SK-N-SH (cell line): ENCODE measurements at regions not wholly inside any gene's neighbourhood (a gene's known extent, or its start where the extent isn't known, plus 50 kb on each side); places are given as distances from the start of the nearest gene placed in this dataset.

Experiments used
- CTCF ChIA-PET: fragments of 300-600, 350-600 bp; formaldehyde crosslinking; extraction: SDS; loops from one replicate; lab custom pipeline; 2021; lab: Yijun Ruan, JAX
- POLR2A ChIA-PET: fragments of 350-600 bp; sonication (Branson Sonifier 250); formaldehyde crosslinking; extraction: SDS; loops from one replicate; lab custom pipeline; 2020; ENCODE audit warnings: antibody characterized with exemption, inconsistent platforms; lab: Yijun Ruan, JAX
- DNase-seq: peaks from one replicate; pipeline ENCODE4 v3.0.0; 2012
- H2AFZ ChIP-seq: fragments of 200-600 bp; sonication (generic); 2 replicates; pipeline ENCODE4 v1.8.1; 2016; ENCODE audit warnings: antibody characterized with exemption, mild to moderate bottlenecking, low read depth
- H3F3A ChIP-seq: fragments of 200-600 bp; sonication (generic); replicated peaks from 2 replicates; pipeline ENCODE3; 2016; ENCODE audit warnings: antibody characterized with exemption, mild to moderate bottlenecking; ENCODE audit not compliant: insufficient read depth
- H3K27ac ChIP-seq, 2 experiments: fragments of 200-500 bp in 1 of 2; fragments of 200-600 bp in 1 of 2; sonication (Bioruptor generic) in 1 of 2; sonication (generic), shearing (Covaris generic) in 1 of 2; 2 replicates each; pipeline versions ENCODE4 v1.5.1 to v1.6.1; 2014 to 2016; ENCODE audit warnings: low read depth in 2 of 2, inconsistent platforms in 1 of 2, low read length in 1 of 2, mild to moderate bottlenecking in 1 of 2, mixed read lengths in 1 of 2
- H3K27me3 ChIP-seq: fragments of 200-600 bp; sonication (generic), shearing (Covaris generic); 2 replicates; pipeline ENCODE4 v1.6.1; 2016; ENCODE audit warnings: mixed run types; ENCODE audit not compliant: insufficient read depth
- H3K36me3 ChIP-seq, 2 experiments: fragments of 200-500 bp in 1 of 2; fragments of 200-600 bp in 1 of 2; sonication (Bioruptor generic) in 1 of 2; sonication (generic) in 1 of 2; replicated peaks in 1 of 2; 2 replicates each; pipeline versions ENCODE3 to v1.5.1; 2014 to 2016; ENCODE audit warnings: low read length in 1 of 2, mild to moderate bottlenecking in 1 of 2; ENCODE audit not compliant: insufficient read depth in 2 of 2, control insufficient read depth in 1 of 2
- H3K4me1 ChIP-seq, 2 experiments: fragments of 200-500 bp in 1 of 2; fragments of 200-600 bp in 1 of 2; sonication (Bioruptor generic) in 1 of 2; sonication (generic), shearing (Covaris generic) in 1 of 2; 2 replicates each; pipeline versions ENCODE4 v1.5.1 to v1.6.1; 2014 to 2016; ENCODE audit warnings: low read depth in 1 of 2, low read length in 1 of 2, mixed run types in 1 of 2; ENCODE audit not compliant: insufficient read depth in 2 of 2, control insufficient read depth in 1 of 2
- H3K4me2 ChIP-seq: fragments of 200-600 bp; sonication (generic), shearing (Covaris generic); 2 replicates; pipeline ENCODE4 v1.6.1; 2017; ENCODE audit warnings: mixed run types
- H3K4me3 ChIP-seq, 2 experiments: fragments of 200-500 bp in 1 of 2; fragments of 200-600 bp in 1 of 2; sonication (Bioruptor generic) in 1 of 2; sonication (generic), shearing (Covaris generic) in 1 of 2; 2 replicates each; pipeline versions ENCODE4 v1.5.1 to v1.8.1; 2014 to 2016; ENCODE audit warnings: low read depth in 2 of 2, inconsistent platforms in 1 of 2, low read length in 1 of 2, mild to moderate bottlenecking in 1 of 2, mixed read lengths in 1 of 2, moderate library complexity in 1 of 2
- H3K79me2 ChIP-seq: fragments of 200-600 bp; sonication (generic); 2 replicates; pipeline ENCODE4 v1.8.1; 2017; ENCODE audit warnings: mild to moderate bottlenecking; ENCODE audit not compliant: insufficient read depth
- H3K9ac ChIP-seq: fragments of 200-600 bp; sonication (generic); 2 replicates; pipeline ENCODE4 v1.6.1; 2017; ENCODE audit warnings: mixed run types
- H3K9me2 ChIP-seq: fragments of 200-600 bp; sonication (generic); 2 replicates; pipeline ENCODE4 v1.6.1; 2017; ENCODE audit warnings: mixed run types
- H3K9me3 ChIP-seq: fragments of 200-600 bp; sonication (generic); 2 replicates; pipeline ENCODE4 v1.6.1; 2017; ENCODE audit warnings: mixed run types, mild to moderate bottlenecking, moderate library complexity
- H4K20me1 ChIP-seq: fragments of 200-600 bp; sonication (generic); 2 replicates; pipeline ENCODE4 v1.6.1; 2017; ENCODE audit warnings: mild to moderate bottlenecking, mixed run types; ENCODE audit not compliant: insufficient read depth
- CHD2 ChIP-seq: fragments of 150-350 bp; IDR thresholded peaks from 2 replicates; pipeline ENCODE4 v1.6.1; 2018; ENCODE audit warnings: low read length; ENCODE audit not compliant: partially characterized antibody
- CTCF ChIP-seq: fragments of 200-600 bp; sonication (generic); IDR thresholded peaks from 2 replicates; pipeline ENCODE4 v1.6.1; 2017; ENCODE audit warnings: antibody characterized with exemption, mild to moderate bottlenecking, moderate library complexity
- ELF1 ChIP-seq: IDR thresholded peaks from 2 replicates; pipeline ENCODE4 v1.4.0; 2012
- EZH2phosphoT487 ChIP-seq: fragments of 200-600 bp; sonication (generic); IDR thresholded peaks from 2 replicates; pipeline ENCODE4 v1.6.1; 2017; ENCODE audit warnings: low read depth, mixed run types, mild to moderate bottlenecking, antibody characterized with exemption, moderate library complexity, borderline replicate concordance
- FOSL2 ChIP-seq: IDR thresholded peaks from 2 replicates; pipeline ENCODE4 v1.4.0; 2012; ENCODE audit warnings: low read depth, mild to moderate bottlenecking, moderate library complexity, borderline replicate concordance
- FOXJ3 ChIP-seq: sonication (generic); formaldehyde crosslinking; IDR thresholded peaks from 2 replicates; pipeline ENCODE4 v1.5.1; 2020; ENCODE audit warnings: mild to moderate bottlenecking, missing genetic modification reagents
- FOXM1 ChIP-seq: IDR thresholded peaks from 2 replicates; pipeline ENCODE4 v1.4.0; 2012; ENCODE audit warnings: low read depth, mild to moderate bottlenecking
- GABPA ChIP-seq: IDR thresholded peaks from 2 replicates; pipeline ENCODE4 v1.4.0; 2012; ENCODE audit warnings: low read depth, mild to moderate bottlenecking
- GATA2 ChIP-seq: sonication (generic); formaldehyde crosslinking; IDR thresholded peaks from 2 replicates; pipeline ENCODE4 v1.5.0; 2020; ENCODE audit warnings: mild to moderate bottlenecking, missing genetic modification reagents
- JUND ChIP-seq: IDR thresholded peaks from 2 replicates; pipeline ENCODE4 v1.4.0; 2012
- MAX ChIP-seq: IDR thresholded peaks from 2 replicates; pipeline ENCODE4 v1.4.0; 2012; ENCODE audit warnings: low read depth
- NFIC ChIP-seq: IDR thresholded peaks from 2 replicates; pipeline ENCODE4 v1.4.0; 2012; ENCODE audit warnings: borderline replicate concordance
- NRF1 ChIP-seq: IDR thresholded peaks from 2 replicates; pipeline ENCODE4 v1.6.1; 2012; ENCODE audit warnings: low read depth, mild to moderate bottlenecking, low read length
- POLR2AphosphoS5 ChIP-seq: IDR thresholded peaks from 2 replicates; pipeline ENCODE4 v1.6.1; 2012; ENCODE audit warnings: low read depth, low read length
- RAD21 ChIP-seq: IDR thresholded peaks from 2 replicates; pipeline ENCODE4 v1.6.1; 2012; ENCODE audit warnings: mild to moderate bottlenecking, low read length
- RCOR1 ChIP-seq: fragments of 150-350 bp; IDR thresholded peaks from 2 replicates; pipeline ENCODE4 v1.6.1; 2017; ENCODE audit warnings: antibody characterized with exemption, low read length
- RFX5 ChIP-seq: IDR thresholded peaks from 2 replicates; pipeline ENCODE4 v1.6.1; 2012; ENCODE audit warnings: mild to moderate bottlenecking, improper control_type of control experiment, low read length
- RXRA ChIP-seq: IDR thresholded peaks from 2 replicates; pipeline ENCODE4 v1.4.0; 2012; ENCODE audit warnings: low read depth, mild to moderate bottlenecking, borderline replicate concordance
- SMC3 ChIP-seq: IDR thresholded peaks from 2 replicates; pipeline ENCODE4 v1.6.1; 2012; ENCODE audit warnings: low read depth, low read length, improper control_type of control experiment
- TEAD4 ChIP-seq: IDR thresholded peaks from 2 replicates; pipeline ENCODE4 v1.4.0; 2012; ENCODE audit warnings: mild to moderate bottlenecking, borderline replicate concordance; ENCODE audit not compliant: insufficient read depth
- USF2 ChIP-seq: fragments of 150-350 bp; IDR thresholded peaks from 2 replicates; pipeline ENCODE4 v1.6.1; 2017; ENCODE audit warnings: antibody characterized with exemption, low read length, low read depth, borderline replicate concordance
- YY1 ChIP-seq: IDR thresholded peaks from 2 replicates; pipeline ENCODE4 v1.4.0; 2012; ENCODE audit warnings: low read depth, mild to moderate bottlenecking
- WGBS: methylation state at CpG from one replicate; pipeline ENCODE4 v1.1.6; 2017; ENCODE audit warnings: low lambda C conversion rate; 5-methylcytosine and 5-hydroxymethylcytosine counted together

GRCh38 chr17:53912117-53912516 lies 89.4 kb downstream of the KIF2B start:
- ChIA-PET POLR2A (no interaction called here), CTCF (no interaction called here)
- Histone ChIP-seq H3K36me3 (no peaks in the 10 kb centered on the region), H3K9me3 (peaks cover 13% of the 10 kb centered on the region), H3K27ac (no peak overlapping the region), H3F3A (no peaks in the 10 kb centered on the region), H4K20me1 (no peaks in the 10 kb centered on the region), H3K27me3 (no peaks in the 10 kb centered on the region), H3K4me2 (no peak overlapping the region), H3K4me3 (no peak overlapping the region), H3K9me2 (0 out of 2 replicates have a peak, but pooled peaks cover 10% of the 10 kb centered on the region), H3K4me1 (no peaks in the 10 kb centered on the region), H3K79me2 (no peaks in the 10 kb centered on the region), H2AFZ (no peak overlapping the region), H3K9ac (no peak overlapping the region)
- DNase-seq, result no peak
- TF ChIP-seq CHD2 (no peak), GATA2 (CRISPR knock-in tag) (no peak), RFX5 (no peak), RAD21 (no peak), POLR2AphosphoS5 (no peak), YY1 (no peak), FOSL2 (no peak), CTCF (no peak), JUND (no peak), NFIC (no peak), USF2 (no peak), NRF1 (no peak), RCOR1 (no peak), GABPA (no peak), RXRA (no peak), FOXJ3 (CRISPR knock-in tag) (no peak)
- 7% methylated on average over 1 of the region's 1 CpG for WGBS

- H4K20me1 ChIP-seq, result no peaks in the 10 kb centered on the region
- H3K36me3 ChIP-seq, result no peaks in the 10 kb centered on the region
- no peaks in the 10 kb centered on the region for H3F3A ChIP-seq
- TF ChIP-seq SMC3 (no peak), CTCF (no peak), MAX (no peak), FOXM1 (no peak), TEAD4 (no peak), EZH2phosphoT487 (no peak), ELF1 (no peak), NRF1 (no peak), RXRA (no peak)
- TF ChIP-seq, all 33 proteins: peak for 0
- no peak overlapping the region for H3K9ac ChIP-seq
- H3K4me3 ChIP-seq, result no peak overlapping the region
- 14% methylated on average over 1 of the region's 1 CpG for WGBS
- H2AFZ ChIP-seq, result no peak overlapping the region
- POLR2A ChIA-PET, result no interaction called here
- H3K9me3 ChIP-seq, result no peaks in the 10 kb centered on the region
- no peaks in the 10 kb centered on the region for H3K79me2 ChIP-seq
- no peak for DNase-seq
- no peak overlapping the region for H3K27ac ChIP-seq
- CTCF ChIA-PET, result no interaction called here
- H3K27me3 ChIP-seq, result no peaks in the 10 kb centered on the region
- no peaks in the 10 kb centered on the region for H3K4me1 ChIP-seq
- H3K9me2 ChIP-seq, result no peaks in the 10 kb centered on the region
- no peak overlapping the region for H3K4me2 ChIP-seq
These were observed 96.6 kb downstream of the KIF2B start for GRCh38 chr17:53919356-53919755.
